GM19452 (cell line): ENCODE measurements at regions not wholly inside any gene's neighbourhood (a gene's known extent, or its start where the extent isn't known, plus 50 kb on each side); places are given as distances from the start of the nearest gene placed in this dataset.
A peak's percentile ranks its signal among the peaks of the same experiment; 100 is the strongest.
"Not testable (repeated sequence)": the region's sequence is repeated elsewhere in the genome, so short reads cannot be mapped to it uniquely, and the experiment has no call there.

ENCODE experiments used
- ATAC-seq: cut with Tn5 transposase; IDR thresholded peaks from one replicate; pipeline ENCODE4 v1.9.1; 2021; ENCODE audit not compliant: unreplicated experiment

DNA sequence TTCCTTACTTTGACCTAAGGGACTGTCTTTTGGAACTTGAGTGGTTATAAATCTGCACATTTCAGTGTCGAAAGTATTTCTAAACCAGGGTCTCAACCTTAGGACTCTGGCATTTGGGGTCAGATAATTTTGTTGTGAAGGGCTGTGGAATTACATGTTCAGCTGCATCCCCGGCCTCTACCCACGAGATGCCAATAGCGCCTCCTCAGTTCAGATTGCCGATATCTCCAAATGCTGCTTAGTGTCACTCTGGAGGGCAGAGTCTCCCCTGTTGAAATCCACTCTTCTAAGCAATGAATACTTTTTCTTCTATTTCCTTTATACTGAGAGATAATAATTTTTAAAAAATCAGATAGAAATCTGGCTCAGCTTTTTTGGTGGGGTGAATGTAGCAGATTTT, 379.4 kb upstream of the RGS6 start:
- no peak for ATAC-seq

DNA sequence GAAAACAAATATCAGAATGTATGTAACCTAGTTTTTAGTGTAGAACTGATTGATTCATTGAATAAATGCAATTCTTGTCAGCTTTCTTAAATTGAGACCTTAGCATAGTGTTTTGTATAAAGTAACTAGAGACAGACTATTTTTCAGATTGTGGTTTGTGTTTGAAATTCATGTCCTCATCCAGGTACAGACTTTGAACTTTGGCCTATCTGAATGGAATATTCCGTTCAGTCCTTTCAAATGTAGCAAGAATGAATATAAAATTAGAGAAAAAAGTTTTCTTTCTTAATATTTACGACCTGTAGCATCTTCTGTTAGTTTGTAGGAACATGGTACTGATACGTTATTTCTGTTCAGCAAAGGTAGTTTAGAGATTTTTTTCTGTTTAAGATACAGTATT, 378.4 kb upstream of the RGS6 start:
- no peak for ATAC-seq

DNA sequence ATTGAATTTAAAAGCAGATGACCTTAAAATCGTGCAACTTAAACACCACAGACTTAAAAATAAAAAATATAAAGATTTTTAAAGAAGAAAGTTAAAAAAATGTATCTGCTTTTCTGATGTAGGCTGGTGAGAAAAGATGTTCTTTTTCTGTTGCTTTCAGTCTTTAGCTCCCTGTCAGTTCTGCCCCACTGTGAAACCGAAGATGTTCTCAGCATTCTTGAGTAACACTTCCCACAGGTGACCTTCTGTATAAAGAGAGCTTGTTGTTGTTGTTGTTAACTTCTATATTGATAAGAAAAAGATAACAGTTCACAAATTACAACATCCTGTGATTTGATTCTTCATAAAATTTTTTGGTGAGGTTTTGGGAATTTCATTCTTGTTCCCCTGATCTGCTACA, 377.9 kb upstream of the RGS6 start:
- no peak for ATAC-seq

DNA sequence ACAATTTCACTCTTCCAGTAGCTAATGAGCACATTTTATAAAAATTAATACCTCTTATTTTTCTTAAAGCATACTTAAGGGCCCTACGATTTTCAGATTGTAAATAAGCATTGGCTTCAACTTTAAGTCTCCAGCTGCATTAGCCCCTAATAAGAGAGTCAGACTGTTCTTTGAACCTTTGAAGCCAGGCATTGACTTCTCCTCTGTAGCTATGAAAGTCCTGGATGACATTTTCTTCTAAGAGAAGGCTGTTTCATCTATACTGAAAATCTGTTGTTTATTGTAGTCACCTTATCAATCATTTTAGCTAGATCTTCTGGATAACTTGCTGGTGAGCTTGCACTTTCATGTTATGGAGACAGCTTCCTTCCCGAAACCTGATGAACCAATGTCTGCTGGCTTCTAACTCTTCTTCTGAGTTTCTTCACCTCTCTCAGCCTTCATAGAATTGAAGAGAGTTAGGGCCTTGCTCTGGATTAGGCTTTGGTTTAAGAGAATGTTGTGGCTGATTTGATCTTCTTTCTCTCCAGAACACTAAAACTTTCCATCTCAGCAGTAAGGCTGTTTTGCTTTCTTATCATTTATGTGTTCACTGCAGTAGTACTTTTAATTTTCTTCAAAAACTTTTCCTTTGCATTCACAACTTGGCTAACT, 377.1 kb upstream of the RGS6 start:
- ATAC-seq = peak; percentile 33

DNA sequence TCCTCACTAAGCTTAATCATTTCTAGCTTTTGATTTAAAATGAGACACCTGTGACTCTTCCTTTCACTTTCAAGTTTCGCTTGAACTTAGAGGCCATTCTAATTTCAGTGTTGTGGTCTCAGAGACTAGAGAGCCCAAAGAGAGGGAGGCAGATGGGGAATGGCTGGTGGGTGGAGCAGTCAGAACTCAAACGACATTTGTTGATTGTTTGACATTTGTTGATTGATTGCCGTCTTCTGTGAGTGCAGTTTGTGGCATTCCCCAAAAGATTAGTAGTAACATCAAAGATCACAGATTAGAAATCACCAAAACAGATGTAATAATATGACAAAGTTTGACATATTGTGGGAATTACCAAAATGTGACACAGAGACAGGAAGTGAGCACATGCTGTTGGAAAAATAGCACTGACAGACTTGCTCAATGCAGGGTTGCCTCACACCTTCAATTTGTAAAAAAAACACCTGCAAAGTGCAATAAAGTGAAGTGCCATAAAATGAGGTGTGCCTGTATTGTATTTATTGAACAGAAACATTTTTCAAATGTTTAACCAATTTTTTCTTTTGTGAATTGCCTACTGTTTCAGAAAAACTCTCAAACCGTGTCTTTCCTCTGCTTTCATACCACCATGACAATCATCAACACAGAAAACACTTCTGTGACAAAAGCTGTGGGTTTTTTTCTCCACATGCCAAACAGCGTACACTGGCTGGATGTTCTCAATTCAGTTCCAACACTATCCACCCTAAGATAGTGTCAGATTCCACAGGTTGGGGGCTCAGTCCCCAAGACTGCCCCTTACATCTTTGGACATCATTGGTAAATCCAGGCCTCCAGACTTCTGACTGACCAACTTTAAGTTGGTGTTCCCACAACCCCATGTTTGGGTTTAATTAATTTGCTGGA, 376.3 kb upstream of the RGS6 start:
- peak; percentile 83 for ATAC-seq

DNA sequence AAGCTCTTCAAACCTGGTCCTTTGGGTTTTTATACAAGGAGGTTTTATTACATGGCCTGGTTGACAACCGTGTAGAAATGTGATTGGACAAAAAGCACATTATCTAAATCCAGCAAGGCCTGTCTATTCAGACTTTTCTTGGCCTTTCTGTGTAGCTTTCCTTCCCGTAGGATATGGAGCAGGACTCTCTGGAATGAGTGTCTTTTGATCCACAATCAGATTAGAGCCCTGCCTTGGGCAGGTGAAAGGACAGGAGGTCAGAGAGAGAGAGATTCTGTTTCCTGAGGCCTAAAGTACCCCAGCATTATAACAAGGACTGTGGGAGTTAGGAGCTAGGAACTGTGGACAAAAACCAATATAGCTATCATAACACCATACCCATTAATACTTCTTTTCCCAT, 375.5 kb upstream of the RGS6 start:
- ATAC-seq = no peak

DNA sequence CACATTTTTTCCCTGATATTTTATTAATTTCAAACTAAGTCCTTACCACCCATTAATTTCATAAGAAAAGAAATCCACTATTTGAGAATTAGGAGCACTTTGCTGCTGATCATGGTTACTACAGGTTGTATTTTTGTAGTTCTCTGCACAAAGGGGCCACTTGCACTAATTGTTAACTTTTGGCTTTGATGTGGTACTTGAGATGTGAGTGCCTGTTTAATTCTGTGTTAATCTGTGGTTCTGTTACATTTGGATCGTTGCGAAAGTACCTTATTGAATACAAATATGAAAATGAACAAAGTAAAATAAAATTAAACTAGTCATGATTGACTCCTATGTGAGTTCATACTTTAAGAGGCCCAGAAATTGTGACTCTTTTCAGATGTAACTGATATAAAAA, 374.9 kb upstream of the RGS6 start:
- no peak for ATAC-seq

DNA sequence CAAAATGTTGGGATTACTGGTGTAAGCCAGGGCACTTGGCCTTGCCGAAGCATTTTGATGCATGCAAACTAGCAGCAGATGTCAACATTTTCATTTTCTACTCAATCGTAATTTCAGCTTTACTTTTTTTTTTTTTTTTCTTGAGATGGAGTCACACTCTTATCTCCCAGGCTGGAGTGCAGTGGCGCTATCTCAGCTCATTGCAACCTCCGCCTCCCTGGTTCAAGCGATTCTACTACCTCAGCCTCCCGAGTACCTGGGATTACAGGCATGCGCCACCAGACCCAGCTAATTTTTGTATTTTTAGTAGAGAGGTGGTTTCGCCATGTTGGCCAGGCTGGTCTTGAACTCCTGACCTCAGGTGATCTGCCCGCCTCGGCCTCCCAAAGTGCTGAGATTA, 373.3 kb upstream of the RGS6 start:
- ATAC-seq = not testable (repeated sequence)

DNA sequence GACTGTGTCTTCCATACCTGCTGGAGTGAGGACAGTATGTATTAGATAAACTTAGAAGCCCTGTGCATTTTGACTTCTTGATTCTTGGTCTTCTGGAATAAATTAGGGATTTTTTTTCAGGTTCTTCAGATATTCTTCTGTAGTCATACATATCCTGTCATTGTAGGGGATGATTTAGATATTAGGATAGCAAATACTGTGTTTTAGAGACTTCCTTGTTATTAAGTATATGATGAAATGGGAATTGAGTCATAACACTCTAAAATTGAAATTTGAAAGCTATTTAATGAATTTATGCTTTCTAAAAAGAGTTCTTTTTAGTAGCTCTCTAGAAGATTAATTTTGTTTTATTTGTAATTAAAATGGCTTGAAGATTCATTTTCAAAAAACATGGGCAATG, 371.5 kb upstream of the RGS6 start:
- no peak for ATAC-seq

DNA sequence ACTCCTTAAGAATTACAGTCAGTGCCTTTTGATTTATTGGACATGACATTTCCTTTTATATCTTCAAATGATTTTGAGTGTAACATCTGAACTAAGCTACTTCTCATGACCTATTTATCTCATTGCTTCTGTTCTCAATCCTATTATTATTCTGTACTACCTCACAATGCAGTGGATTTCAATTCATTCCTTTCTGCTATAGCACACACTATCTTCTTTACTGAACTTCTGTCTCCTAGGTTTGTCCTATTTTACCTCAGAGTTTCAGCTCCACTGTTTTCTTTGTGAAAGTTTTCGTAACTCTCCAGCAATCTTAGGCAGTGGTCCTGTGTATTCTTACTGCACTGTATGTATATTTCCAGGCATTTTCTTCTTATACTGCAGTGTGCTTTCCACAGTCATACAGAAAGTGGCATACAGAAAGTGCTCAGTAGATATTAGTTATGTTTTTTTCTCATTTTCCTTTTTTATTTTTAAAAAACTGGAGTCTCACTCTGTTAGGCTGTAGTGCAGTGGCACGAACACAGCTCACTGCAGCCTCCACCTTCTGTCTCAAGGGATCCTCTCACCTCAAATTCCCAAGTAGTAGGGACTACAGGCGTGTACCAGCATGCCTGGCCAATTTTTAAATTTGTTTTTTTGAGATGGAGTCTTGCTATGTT, 368.6 kb upstream of the RGS6 start:
- ATAC-seq = no peak

DNA sequence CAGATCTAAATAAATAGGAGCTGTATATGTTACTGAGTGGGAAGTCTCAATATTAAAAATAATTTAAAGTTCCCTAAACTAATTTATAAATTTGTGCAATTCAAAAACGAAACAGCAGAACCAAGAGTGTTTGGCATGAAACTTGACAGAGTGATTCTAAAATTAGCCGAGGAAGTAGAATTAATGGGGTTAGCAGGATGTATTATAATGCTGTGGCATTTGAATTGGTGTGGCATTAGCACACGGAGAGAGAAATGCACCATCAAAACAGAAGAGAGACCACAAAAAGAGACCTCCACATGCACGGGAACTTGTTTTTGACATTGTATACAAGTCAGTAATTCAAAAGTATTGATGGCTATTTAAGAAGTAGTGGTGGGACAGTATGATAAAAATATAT, 366.0 kb upstream of the RGS6 start:
- no peak for ATAC-seq

DNA sequence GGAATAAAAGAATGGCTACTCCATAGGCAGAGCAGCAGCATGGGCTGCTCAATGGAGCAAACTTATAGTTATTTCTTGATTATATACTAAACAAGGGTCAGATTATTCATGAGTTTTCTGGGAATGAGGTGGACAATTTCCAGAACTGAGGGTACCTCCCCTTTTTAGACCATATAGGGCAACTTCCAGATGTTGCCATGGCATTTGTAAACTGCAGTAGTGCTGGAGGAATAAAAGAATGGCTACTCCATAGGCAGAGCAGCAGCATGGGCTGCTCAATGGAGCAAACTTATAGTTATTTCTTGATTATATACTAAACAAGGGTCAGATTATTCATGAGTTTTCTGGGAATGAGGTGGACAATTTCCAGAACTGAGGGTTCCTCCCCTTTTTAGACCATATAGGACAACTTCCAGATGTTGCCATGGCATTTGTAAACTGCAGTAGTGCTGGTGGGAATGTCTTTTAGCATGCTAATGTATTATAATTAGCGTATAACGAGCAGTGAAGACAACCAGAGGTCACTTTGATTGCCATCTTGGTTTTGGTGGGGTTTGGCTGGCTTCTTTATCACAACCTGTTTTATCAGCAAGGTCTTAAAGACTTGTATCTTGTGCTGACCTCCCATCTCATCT, 364.6 kb upstream of the RGS6 start:
- ATAC-seq = not testable (repeated sequence)

DNA sequence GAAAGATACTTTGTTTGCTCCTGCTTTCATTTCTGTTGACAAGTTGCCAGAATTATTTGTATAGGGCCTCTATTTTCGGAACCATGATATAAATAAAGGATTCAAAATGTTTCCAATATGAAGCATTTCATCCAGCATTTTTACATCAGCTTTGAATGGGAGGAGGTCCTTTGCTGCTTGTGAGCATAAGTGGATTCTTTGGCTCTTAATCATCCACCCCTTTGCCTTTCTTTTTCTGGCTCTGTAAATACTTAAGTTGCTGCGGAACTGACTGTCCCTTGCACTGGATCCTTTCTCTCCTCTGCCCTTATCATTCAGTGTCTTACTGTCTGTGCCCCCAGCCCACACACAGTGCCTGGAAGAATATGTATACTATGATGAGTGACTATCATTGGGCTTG, 357.3 kb upstream of the RGS6 start:
- no peak for ATAC-seq

DNA sequence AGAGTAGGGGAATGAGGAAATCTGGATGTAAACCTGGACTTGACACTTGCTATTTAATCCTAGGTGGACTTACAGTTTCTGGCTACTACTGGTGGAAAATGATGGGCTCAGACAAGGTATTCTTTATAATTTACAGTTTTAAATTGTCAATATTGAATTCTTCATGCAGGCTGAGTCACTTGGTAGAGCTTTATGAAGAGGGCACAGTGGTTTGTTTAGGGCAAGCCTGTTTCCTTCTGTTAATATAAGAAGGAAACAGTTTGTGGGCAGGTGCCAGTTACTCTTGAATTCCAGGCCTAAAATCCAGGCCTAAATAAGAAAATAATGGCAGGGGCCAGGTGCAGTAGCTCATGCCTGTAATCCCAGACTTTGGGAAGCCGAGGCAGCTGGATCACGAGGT, 355.8 kb upstream of the RGS6 start:
- ATAC-seq = no peak

DNA sequence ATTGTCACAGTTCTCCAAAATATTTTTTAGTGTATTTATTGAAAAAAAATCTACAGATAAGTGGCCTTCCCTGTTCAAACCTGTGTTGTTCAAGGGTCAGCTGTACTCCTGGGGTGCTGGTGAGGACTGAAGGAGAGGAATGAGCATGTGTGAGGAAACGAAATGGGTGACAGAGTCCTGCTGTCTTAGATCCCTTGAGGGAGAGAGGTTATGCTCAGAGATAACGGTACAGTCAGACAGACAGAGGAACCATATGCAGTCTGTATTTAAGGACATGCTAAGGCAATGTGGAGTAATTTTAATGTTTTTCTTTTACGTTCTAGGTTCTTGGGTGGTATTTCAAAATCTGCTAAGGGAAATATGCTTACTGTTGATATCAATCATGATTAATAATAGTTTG, 352.9 kb upstream of the RGS6 start:
- no peak for ATAC-seq

DNA sequence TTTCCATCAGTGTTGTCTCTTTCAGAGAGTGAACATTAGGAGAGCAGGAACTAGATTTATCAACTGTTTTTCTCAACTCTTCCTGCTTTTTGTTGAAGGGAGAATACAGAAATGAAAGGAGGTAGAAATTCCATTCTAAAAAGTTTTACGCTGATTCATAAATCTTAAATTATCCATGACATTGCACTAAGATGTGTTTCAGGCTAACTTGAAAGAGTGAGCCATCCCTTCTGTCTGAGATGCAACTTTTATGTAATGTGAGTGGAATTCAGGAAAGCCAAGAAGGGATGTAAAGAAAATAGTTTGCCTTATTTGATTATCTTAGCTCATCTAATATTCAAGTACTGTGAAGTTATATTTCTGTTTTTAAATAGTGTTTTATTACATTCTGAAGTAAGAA, 349.5 kb upstream of the RGS6 start:
- ATAC-seq = no peak

DNA sequence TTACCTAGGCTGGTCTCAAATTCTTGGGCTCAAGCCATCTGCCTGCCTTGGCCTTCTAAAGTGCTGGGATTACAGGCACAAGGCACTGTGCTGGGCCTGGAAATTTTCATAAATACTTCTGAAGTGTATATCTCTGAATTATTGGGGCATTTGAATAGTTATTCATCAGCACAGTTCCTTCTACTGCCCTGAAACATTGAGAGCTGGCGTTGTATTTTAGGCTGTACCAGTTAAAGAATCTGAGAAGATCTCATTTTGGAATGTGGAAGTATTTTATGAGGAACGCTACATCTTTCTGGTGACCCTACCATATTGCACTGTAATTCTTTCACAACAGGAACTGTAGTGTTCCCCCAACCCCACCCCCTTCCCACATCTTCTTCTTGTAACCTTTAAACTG, 349.0 kb upstream of the RGS6 start:
- no peak for ATAC-seq

DNA sequence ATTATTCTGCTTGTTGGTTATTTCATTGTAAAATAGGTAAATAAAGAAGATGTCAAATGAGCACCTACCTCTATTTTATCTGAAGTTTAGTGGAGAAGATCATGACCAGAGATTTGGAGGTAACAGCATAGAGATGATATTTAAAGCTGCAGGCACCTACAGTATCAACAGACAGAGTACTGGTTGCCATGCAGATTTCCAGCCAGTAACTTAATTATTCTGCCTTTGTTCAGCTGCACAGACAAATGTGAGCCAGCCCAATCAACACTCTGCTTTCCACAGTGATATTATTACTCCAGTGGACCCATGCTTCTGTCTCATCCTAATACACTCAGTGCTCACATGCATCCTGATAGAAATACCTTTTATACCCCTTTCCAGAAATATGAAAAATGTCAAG, 348.5 kb upstream of the RGS6 start:
- ATAC-seq = no peak

DNA sequence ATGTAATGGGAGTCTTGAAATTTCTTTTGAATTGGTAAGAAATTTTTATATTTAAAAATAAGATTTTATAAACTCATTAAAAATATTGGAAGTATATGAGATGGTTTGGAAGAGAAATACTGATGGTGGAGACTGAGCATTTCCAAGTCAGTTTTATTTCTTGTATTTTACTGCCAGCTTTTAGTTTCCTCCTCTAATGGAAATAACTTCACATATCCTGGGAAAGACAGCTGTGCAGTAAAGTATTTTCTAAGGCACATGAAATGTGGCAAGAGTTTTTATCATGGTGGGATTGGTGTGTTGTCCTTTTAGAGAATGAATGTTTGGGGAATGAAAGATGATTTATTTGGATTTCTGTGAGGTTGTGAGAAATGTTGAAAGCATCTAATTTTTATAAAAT, 346.9 kb upstream of the RGS6 start:
- ATAC-seq = no peak

DNA sequence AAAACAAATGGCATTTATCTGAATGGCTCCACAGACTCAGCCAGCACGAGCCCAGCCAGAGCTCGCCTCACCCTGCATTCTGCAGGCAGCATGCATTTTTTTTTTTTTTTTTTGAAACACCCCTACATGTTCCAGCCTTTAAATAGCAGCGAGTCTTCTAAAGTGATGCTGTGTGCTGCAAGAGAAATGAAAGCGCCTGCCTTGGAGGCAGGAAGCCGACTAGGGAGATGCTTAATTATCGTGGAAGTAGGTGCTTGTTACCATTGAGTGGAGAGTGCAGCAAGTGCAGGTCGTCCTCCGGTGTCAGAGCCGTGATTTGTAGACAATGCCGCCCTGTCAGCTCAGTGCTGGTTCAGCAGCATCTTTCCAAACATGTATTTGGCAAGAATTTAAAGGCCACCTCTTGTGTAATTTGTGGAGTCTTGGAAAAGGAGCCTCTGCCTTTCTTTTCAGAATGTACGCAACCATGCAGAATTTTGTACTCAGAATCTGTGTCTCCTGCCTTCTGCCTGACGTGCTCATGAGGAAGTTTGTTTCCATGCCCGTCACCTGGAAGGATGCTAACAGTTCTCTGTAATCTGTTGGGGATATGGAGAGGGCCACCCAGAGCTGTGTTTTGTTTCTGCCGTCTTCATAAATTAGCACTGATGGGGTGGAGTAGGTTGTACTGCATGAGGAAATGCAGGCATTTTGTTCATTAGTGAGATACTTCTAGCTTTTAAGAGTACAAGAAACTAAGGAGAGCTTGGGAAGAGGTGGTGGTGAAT, 345.9 kb upstream of the RGS6 start:
- no peak for ATAC-seq

DNA sequence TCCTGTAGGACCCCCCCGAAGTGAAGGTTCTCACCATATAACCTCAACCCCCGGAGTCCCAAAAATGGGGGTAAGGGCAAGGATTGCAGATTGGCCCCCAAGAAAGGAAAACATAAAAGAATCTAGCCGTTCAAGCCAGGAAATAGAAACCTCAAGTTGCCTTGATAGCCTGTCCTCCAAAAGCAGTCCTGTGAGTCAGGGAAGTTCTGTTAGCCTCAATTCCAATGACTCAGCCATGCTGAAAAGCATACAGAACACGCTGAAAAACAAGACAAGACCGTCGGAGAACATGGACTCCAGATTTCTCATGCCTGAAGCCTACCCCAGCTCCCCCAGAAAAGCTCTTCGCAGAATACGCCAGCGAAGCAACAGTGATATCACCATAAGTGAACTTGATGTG, 344.2 kb upstream of the RGS6 start:
- ATAC-seq = no peak
